ENCODE measurements at regions not wholly inside any gene's neighbourhood (a gene's known extent, or its start where the extent isn't known, plus 50 kb on each side); places are given as distances from the start of the nearest gene placed in this dataset.
"Not testable (repeated sequence)": the region's sequence is repeated elsewhere in the genome, so short reads cannot be mapped to it uniquely, and the experiment has no call there.

DNA sequence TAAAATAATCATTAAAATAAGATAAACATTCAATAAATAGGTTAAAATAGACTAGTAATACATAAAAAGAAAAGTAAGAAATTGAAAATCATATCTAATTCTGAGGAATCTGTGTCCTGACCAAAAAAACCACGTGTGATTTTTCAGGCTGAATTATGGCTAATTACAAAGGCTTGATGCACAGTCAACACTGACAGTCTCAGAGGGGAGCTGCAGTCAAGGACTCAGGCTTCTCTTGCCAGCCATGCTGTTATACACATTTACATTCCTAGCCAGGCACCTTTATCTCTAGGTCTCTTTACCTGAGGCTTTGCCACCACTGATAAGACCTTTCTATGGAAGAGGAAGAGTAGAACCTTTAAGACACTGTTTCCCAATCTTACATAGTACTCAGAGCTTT lies 1737.7 kb upstream of the PCDH10 start:
- no peak for DNase-seq

DNA sequence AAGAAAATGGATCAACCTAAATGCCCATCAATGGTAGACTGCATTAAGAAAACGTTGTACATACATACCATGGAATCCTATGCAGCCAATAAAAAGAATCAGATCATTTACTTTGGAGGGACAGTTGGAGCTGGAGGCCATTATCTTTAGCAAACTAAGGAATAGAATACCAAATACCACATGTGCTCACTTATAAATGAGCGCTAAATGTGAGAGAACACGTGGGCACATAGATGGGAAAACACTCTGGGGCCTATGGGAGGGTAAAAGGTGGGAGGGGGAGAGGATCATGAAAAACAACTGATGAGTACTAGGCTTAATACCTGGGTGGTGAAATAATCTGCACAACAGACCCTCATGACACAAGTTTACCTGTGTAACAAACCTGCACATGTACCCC lies 1729.9 kb upstream of the PCDH10 start:
- no peak for DNase-seq

DNA sequence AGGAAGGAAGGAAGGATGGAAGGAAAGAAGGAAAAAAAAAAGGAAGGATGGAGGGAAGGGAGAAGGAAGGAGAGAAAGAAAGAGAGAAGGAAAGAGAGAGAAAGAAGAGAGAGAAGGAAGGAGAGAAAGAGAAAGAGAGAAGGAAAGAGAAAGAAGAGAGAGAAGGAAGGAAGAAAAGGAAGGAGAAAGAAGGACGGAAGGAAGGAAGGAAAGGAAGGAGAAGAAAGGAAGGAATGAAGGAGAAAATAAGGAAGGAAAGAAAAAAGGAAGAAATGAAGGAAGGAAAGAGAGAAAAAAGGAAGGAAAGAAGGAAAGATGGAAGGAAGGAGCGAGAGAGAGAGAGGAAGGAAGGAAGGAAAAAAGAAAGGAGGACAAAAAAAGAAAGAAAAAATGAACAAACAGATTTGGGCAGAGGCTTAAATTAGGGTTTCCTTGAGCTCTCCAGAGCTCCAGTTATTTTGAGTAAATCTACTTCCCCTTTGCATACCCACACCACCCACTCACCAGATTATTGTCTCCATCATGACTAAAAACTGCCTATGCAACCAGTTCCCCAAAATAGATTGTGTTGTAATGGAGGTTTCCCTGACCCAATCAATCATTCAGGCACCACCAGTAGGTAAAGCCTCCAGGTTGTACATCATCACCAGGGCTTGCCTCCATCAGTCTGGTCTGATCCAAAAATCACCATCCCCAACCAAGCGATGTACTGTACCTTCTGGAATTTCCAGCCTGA lies 1722.9 kb upstream of the PCDH10 start:
- DNase-seq, result no peak

DNA sequence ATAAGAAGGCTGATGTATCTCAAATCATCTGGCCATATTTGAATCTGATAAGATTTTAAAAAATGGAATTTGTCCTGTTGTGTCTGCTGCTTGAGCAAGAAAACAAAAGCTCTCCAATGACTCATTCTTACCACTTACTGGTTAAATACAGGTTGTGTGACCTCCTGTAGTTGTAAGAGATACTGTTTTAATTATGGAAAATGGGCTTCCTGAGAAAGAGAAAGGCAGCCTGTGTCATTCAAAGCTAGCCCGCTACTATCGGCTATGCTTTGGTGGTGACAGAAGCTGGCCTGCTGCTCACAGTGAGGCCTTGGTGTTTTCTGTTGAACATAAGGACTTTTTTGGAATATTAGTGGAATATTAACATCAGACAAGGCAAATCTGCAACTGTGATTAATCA lies 1722.1 kb upstream of the PCDH10 start:
- no peak for DNase-seq

DNA sequence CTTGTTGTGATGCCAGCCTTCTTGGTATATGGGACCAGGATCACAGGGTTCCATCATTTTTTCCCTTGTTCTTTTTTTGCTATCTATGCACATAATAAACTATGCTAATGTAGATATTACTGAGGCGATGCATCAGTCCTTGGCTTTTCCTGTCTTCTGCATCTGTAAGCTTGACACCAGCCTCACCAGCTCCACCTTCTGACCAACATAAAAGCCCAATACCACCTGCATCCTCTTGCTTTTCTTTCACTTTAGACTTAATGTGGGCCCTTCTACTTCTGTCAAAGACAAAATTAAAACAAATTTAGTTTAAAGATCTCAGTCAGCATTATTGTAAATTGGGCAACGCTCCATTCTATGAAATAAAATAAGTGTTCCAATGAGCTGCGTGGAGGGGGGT lies 1718.8 kb upstream of the PCDH10 start:
- DNase-seq, result no peak

DNA sequence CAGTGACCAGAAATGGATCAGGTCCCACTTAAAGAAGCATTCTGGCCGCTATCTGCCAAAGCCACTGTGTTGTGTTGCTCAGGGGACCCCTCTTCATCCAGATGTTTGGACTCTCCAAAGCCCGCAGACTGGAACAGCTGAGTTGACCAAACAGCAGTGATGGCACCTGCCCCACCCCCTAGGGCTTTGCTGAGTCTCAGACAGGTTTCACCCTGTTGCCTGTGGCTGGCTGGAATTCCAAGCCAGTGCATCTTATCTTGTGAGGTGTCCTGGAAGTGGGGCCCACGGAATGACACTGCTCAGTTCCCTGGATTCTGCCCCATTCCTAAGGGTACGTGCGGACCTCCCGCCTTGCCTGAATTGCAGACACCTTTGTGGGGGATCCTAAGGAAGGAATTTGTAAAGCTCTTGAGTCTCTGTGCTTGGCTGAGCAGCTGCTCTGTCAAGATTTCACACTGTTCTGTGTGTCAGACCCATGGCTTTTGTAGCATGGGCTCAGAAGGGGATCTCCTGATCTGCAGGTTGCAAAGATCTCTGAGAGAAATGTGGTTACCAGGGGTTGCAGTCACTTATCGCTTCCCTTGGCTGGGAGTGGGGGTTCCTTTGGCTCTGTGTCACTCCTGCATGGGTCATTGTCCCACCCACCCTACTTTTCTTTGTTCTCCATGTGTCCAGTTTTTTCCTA lies 1707.9 kb upstream of the PCDH10 start:
- DNase-seq, result no peak

- no peak for DNase-seq
Measured at GRCh38 chr4:131447883-131448282, 1701.2 kb upstream of the PCDH10 start.

- DNase-seq, result no peak
Measured at GRCh38 chr4:131450572-131451209, 1698.4 kb upstream of the PCDH10 start.

DNA sequence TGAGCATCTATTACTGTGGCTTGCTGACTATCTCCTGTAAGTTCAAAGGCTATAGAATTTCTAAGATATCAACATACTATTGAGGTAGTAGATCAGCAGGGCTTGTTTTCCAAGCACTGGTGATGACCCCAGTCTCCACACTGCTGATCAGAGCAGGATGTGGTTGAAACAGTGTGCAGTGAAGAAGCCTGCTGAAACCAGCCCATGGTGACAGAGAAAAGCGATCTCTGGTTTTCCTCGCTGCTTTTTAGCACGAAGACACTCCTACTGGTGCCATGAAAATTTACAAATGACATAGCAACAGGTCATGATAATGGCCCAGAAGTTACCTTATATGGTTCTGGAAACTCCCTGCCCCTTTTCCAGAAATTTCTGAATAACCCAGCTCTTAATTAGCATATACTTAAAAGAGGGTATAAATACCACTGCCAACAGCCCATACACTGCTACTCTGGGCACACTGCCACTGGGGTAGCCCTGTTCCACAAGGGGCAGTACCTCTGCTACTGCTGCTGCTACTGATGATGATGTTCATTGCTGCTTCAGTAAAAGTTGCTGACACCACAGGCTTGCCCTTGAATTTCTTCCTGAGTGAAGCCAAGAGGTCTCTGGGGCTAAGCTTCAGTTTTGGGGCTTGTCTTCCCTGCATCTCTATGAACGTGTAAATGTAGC lies 1689.5 kb upstream of the PCDH10 start:
- DNase-seq, result no peak

GRCh38 chr4:131470360-131470759 lies 1678.7 kb upstream of the PCDH10 start:
- DNase-seq, result no peak

DNA sequence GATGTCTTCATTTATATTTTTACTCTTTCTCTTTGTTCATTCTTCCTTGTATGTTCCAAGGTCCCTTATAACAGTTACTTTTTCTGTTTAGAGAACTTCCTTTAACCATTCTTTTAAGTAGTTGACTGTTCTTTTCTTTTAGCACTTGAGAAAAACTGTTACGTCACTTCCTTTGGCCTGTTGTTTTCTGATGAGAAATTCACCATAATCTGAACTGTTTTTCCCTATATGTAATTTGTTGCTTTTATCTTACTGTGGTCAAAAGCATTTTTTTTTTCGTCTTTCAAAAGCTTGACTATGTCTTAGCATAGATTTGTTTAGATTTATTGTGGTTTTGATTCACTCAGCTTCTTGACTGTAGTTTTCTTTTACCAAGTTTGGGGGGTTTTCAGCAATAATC lies 1660.3 kb upstream of the PCDH10 start:
- no peak for DNase-seq

DNA sequence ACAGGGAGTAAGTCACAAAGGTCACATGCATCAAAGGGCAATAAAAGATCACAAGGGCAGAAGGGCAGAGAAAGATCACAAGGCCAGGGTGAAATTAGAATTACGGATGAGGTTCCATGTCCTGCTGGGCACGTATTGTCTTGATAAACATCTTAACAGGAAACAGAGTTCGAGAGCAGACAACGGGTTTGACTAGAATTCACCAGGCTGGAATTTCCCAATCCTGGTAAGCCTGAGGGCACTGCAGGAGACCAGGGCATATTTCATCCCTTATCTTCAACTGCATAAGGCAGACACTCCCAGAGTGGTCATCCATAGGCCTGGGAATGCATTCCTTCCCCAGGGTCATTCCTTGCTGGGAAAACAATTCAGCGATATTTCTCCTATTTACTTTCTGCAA lies 1652.9 kb upstream of the PCDH10 start:
- DNase-seq, result not testable (repeated sequence)

DNA sequence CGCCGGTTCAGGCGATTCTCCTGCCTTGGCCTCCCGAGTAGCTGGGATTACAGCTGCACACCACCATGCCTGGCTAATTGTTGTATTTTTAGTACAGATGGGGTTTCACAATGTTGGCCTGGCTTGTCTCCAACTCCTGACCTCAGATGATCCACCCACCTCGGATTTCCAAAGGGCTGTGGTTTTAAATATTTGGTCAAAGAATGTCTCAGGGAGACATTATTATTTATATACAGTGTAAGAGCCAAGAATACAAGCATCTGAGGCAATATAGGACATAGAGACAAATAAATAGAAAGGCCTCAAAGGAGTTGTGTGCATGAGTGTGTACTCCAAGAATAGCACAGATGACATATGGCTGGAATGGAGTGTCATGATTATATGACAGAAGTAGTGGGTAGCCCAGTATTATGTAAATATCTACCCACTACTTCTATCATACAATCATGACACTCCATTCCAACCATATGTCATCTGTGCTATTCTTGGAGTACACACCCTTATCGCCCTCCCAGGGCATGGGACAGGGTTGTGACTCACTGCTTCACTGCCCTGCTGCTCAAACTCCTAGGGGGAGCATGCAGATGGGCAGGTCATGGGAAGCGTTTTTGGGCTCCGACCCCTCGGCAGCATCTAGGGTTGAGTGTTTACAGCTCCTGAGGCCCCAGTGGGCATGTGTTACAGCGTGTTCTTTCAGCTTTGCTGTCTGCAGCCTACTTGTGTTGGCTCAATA lies 1649.8 kb upstream of the PCDH10 start:
- no peak for DNase-seq

DNA sequence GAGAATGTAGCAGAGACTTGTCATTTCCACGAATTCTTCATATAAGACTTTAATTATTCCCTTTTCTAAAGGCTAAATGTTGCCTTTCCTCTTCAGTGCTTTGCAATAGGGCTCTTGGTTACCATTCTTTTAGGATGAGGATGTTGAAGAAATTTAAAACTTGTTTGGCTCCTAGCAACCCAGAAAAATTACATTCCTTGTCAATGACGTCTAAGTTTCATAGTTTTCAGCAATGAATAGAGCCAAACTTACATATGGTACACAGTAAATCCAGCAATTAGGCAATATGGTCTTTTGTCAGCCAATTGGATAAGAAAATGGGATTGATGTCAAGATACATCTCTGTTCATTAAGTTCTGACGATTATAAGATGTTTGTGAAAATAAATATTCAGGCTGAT lies 1639.6 kb upstream of the PCDH10 start:
- DNase-seq, result no peak

- no peak for DNase-seq
Measured at GRCh38 chr4:131526686-131527085, 1622.4 kb upstream of the PCDH10 start.

DNA sequence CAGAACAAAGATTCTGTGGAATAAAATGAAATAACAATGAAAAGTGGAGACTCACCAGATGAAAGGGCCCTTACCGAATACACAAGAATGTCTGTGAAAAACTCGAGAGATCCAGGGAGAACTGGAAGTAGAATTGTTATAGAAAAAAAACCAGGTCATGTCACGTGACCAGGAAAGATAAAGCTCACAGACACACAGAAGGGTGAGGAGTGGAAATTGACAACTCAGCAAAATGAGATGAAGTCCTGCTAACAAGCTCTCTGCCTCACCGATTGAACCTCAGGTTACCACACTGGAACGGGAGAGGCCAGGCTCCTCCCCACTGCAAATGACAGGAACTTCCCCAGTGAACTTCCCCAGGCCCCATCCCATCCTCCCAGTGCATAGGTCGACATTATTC lies 1618.0 kb upstream of the PCDH10 start:
- no peak for DNase-seq

DNA sequence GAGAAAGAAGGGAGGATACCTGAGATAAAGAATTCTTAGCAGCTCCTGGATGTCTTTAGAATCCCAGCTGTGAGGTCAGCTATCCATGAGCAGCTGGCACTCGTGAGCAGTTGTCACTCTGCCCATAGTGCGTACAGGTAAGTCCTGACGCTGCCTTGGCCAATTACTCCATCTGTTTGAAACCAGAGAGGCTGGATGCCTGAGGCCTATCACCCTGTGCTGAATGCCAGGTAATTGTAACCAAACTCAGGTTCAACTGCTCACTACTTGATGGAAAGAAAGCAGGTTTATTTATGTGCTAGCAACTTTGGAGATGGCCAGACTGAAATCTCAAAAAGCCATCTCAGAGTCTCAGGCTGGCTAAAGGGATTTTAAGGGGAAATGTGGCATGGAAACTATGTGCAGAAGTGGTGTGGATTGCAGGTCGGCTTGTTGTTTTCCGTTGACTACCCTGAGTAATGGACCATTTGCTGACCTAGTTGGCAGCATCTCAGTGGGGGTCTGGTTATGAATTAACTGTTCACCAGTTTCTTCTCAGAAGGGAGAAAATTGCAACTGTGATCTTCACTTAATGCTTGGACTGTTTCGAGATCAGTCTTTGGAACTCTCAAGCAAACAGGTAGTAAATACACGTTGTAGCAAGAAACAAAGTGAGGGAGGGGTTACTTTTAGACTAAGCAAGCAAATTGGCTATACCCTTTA lies 1614.0 kb upstream of the PCDH10 start:
- DNase-seq, result no peak

- DNase-seq, result no peak
Measured at GRCh38 chr4:131540256-131540655, 1608.8 kb upstream of the PCDH10 start.

GRCh38 chr4:131547506-131547981 lies 1601.5 kb upstream of the PCDH10 start:
- DNase-seq, result no peak

- DNase-seq, result no peak
Measured at GRCh38 chr4:131551306-131551705, 1597.8 kb upstream of the PCDH10 start.

- no peak for DNase-seq
Measured at GRCh38 chr4:131566026-131566425, 1583.1 kb upstream of the PCDH10 start.

GRCh38 chr4:131584587-131584986 lies 1564.5 kb upstream of the PCDH10 start:
- DNase-seq, result no peak

Data from NCI-H2227 treated with DMSO at 0.1 percent for 48 hours (cell line).